Ascending aorta (tissue), 2 donors: ENCODE measurements at regions not wholly inside any gene's neighbourhood (a gene's known extent, or its start where the extent isn't known, plus 50 kb on each side); places are given as distances from the start of the nearest gene placed in this dataset.

Source experiments
- DNase-seq, 2 donors: peaks; one replicate each; pipeline ENCODE4 v3.0.0-alpha.2; 2019; ENCODE audit warnings: low spot score in 2 of 2
- H3K27ac ChIP-seq, 2 donors: fragments of 200-600 bp; sonication (generic); one replicate each; pipeline ENCODE4 v1.5.1; 2016 to 2017; ENCODE audit warnings: mild to moderate bottlenecking in 1 of 2
- H3K27me3 ChIP-seq: fragments of 200-600 bp; sonication (generic); one replicate; pipeline ENCODE4 v1.5.1; 2017
- H3K36me3 ChIP-seq, 2 donors: fragments of 200-600 bp; sonication (generic); one replicate each; pipeline ENCODE4 v1.5.1; 2016
- H3K4me1 ChIP-seq, 2 donors: fragments of 200-600 bp; sonication (generic); one replicate each; pipeline ENCODE4 v1.5.1; 2016 to 2017; ENCODE audit warnings: mild to moderate bottlenecking in 1 of 2
- H3K4me3 ChIP-seq, 2 donors: fragments of 200-600 bp; sonication (generic); one replicate each; pipeline ENCODE4 v1.5.1; 2016 to 2017; ENCODE audit warnings: mild to moderate bottlenecking in 1 of 2
- H3K9me3 ChIP-seq, 2 donors: fragments of 200-600 bp; sonication (generic); one replicate each; pipeline ENCODE4 v1.5.1; 2016
- intact Hi-C: fragments of 100-400 bp; cut with DNase I; formaldehyde crosslinking; loops from one replicate; pipeline ENCODE4 v1.15.1; 2023
- TF ChIP-seq, protein P1 (sequence below), 3 experiments: fragments of 200-600 bp in 2 of 3; fragments of 450-650 bp in 1 of 3; sonication (generic) in 2 of 3; IDR thresholded peaks; one replicate each; pipeline ENCODE4 v1.5.1; 2016 to 2019; ENCODE audit warnings: antibody characterized with exemption in 3 of 3, mild to moderate bottlenecking in 1 of 3, moderate library complexity in 1 of 3

GRCh38 chr4:33400504-33400903 is 2680.3 kb downstream of the PCDH7 start:
- no peaks in the 10 kb centered on the region for H3K27me3 ChIP-seq
- TF ChIP-seq, protein P1, sequence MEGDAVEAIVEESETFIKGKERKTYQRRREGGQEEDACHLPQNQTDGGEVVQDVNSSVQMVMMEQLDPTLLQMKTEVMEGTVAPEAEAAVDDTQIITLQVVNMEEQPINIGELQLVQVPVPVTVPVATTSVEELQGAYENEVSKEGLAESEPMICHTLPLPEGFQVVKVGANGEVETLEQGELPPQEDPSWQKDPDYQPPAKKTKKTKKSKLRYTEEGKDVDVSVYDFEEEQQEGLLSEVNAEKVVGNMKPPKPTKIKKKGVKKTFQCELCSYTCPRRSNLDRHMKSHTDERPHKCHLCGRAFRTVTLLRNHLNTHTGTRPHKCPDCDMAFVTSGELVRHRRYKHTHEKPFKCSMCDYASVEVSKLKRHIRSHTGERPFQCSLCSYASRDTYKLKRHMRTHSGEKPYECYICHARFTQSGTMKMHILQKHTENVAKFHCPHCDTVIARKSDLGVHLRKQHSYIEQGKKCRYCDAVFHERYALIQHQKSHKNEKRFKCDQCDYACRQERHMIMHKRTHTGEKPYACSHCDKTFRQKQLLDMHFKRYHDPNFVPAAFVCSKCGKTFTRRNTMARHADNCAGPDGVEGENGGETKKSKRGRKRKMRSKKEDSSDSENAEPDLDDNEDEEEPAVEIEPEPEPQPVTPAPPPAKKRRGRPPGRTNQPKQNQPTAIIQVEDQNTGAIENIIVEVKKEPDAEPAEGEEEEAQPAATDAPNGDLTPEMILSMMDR (IDR thresholded peaks at IDR 0.05) = no peak
- no peak for DNase-seq
- no peak overlapping the region for H3K4me3 ChIP-seq
- no peaks in the 10 kb centered on the region for H3K36me3 ChIP-seq
- no peaks in the 10 kb centered on the region for H3K4me1 ChIP-seq
- peaks cover 0 to 3% of the 10 kb centered on the region in 2 donors for H3K9me3 ChIP-seq
- intact Hi-C loops = no loop called here
- no peak overlapping the region for H3K27ac ChIP-seq

GRCh38 chr4:33407496-33407895 is 2687.3 kb downstream of the PCDH7 start:
- DNase-seq = no peak
- no peaks in the 10 kb centered on the region for H3K27me3 ChIP-seq
- no peak overlapping the region for H3K4me3 ChIP-seq
- intact Hi-C loops = no loop called here
- H3K36me3 ChIP-seq = no peaks in the 10 kb centered on the region
- H3K27ac ChIP-seq = no peak overlapping the region
- TF ChIP-seq, protein P1 (IDR thresholded peaks at IDR 0.05) = no peak
- no peaks in the 10 kb centered on the region for H3K4me1 ChIP-seq
- peaks cover 0 to 3% of the 10 kb centered on the region in 2 donors for H3K9me3 ChIP-seq

- intact Hi-C loops = no loop called here
- H3K27ac ChIP-seq = no peak overlapping the region
- no peaks in the 10 kb centered on the region for H3K27me3 ChIP-seq
- H3K9me3 ChIP-seq = peaks cover 0 to 3% of the 10 kb centered on the region in 2 donors
- TF ChIP-seq, protein P1 (IDR thresholded peaks at IDR 0.05) = no peak
- no peak for DNase-seq
- H3K36me3 ChIP-seq = no peaks in the 10 kb centered on the region
- no peaks in the 10 kb centered on the region for H3K4me1 ChIP-seq
- H3K4me3 ChIP-seq = no peak overlapping the region
Observed at GRCh38 chr4:33411182-33411581, 2691.0 kb downstream of the PCDH7 start.

DNA sequence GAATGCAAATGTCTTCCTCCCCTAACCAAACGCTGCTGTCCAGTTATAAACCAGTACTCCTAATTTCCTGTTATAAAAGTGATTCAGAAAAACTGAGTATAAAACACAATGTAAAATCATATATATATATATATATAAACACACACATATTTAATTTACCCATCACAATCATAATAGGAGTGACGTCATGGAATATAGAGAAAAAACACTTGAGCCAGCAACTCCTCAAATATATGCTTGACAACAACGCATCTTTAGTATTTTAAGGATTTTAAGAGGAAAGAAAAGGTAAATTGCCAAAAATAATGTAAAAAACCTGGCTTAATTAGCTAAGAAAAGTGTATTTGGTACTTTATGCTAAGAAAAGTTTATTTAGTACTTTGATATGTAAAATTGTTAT is 2701.7 kb downstream of the PCDH7 start:
- Histone ChIP-seq H3K36me3 (no peaks in the 10 kb centered on the region), H3K9me3 (no peaks in the 10 kb centered on the region), H3K27me3 (no peaks in the 10 kb centered on the region), H3K27ac (no peak overlapping the region), H3K4me1 (no peaks in the 10 kb centered on the region), H3K4me3 (no peak overlapping the region)
- intact Hi-C loops = no loop called here
- no peak for DNase-seq
- TF ChIP-seq, protein P1 (IDR thresholded peaks at IDR 0.05) = no peak

GRCh38 chr4:33422656-33423055 is 2702.5 kb downstream of the PCDH7 start:
- Histone ChIP-seq H3K9me3 (no peaks in the 10 kb centered on the region), H3K4me3 (no peak overlapping the region), H3K4me1 (no peaks in the 10 kb centered on the region), H3K27me3 (no peaks in the 10 kb centered on the region), H3K27ac (no peak overlapping the region), H3K36me3 (no peaks in the 10 kb centered on the region)
- TF ChIP-seq, protein P1 (IDR thresholded peaks at IDR 0.05) = no peak
- intact Hi-C loops = no loop called here
- no peak for DNase-seq

GRCh38 chr4:33425936-33426335 is 2705.8 kb downstream of the PCDH7 start:
- Histone ChIP-seq H3K36me3 (no peaks in the 10 kb centered on the region), H3K27me3 (no peaks in the 10 kb centered on the region), H3K4me1 (no peaks in the 10 kb centered on the region), H3K9me3 (no peaks in the 10 kb centered on the region), H3K27ac (no peak overlapping the region), H3K4me3 (no peak overlapping the region)
- no peak for DNase-seq
- intact Hi-C loops = no loop called here
- TF ChIP-seq, protein P1 (IDR thresholded peaks at IDR 0.05) = no peak
